ENCODE measurements at regions not wholly inside any gene's neighbourhood (a gene's known extent, or its start where the extent isn't known, plus 50 kb on each side); places are given as distances from the start of the nearest gene placed in this dataset.
"Not testable (repeated sequence)": the region's sequence is repeated elsewhere in the genome, so short reads cannot be mapped to it uniquely, and the experiment has no call there.

DNA sequence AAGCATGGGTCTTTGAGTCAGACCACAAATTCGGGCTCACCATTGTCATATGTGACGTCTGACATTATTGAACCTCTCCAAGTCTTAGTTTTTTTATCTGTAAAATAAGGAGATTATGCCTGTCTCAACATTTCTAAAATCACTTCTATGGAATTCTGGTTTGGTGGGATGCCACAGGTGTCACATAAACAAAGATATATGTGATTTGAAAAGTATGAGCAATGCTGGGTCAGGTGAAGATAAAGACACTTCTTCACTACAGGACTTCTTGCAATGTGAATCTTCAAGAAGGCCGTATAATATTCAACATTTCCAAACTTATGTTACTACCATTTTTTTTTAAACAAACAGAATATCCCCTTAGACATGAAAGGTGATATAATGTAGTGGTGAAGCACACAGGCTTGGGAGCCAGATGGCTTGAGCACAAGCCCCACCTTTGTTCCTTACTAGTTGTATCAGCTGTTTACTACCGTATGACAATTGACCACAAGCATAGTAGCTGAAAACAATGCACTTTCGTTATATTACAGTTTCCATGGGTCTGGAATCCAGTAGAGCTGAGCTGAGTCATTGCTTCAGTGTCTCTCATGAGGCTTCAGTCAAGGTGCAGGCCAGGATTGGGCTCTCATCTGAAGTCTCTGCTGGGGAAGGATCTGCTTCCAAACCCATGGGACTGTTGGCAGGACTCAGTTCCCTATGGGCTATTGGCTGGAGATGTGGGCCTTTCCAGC is 87.7 kb downstream of the UTP18 start:
- no peak for DNase-seq

DNA sequence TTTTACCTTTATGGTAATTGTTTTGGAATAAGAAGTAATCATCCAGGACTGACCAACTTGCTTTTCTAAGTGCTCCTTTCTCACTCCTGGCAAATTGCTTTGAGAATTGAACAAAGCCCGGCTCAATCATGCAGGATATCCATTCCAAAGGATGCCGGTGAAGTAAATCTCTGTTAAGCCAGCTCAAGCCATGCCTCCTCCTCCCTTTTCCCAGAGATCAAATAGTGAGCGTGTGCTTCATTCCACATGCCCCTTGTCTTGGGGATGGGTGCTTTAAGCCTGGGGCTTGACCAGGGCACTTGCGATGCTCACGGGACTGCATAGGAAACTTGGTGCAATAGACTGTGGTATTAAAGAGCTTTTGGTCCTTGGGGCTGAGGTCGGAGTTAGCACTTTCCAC is 90.7 kb downstream of the UTP18 start:
- no peak for DNase-seq

DNA sequence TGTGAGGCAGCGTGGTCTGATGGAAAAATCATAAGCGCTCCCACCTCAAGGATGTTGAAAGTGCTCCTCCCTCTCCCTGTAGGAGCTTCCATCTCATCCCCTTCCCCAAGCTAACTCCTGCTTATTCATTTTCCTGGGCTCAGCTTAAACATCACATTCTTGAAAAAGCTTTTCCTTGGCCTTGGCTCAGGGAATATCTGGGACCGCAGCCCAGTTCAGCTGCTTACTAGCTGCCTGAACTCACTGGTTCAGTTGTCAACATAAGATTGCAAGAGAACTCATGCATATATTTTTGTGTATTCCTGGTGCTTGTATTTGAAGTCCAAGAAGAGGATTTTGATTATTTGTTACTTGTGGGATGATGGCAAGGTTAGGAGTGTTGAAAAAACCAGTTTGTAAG is 91.5 kb downstream of the UTP18 start:
- no peak for DNase-seq

DNA sequence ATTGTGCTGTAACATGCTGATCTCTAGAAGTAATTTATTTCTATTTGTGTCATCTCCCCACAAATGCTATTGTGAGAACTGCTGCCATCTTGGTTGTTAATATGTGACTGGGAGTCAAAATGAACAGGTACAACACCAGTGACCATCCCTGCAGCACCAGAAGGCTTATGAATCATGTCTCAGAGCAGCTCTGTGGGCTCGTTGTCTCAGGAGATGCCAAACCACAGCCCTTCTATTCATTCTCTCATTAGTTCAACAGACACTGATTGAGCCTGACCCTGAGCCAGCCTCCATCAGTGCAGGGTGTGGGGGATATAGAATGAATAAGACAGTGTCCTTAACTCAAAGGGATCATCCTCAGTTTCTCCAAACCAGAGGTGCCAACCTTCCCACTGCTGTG is 92.5 kb downstream of the UTP18 start:
- no peak for DNase-seq

DNA sequence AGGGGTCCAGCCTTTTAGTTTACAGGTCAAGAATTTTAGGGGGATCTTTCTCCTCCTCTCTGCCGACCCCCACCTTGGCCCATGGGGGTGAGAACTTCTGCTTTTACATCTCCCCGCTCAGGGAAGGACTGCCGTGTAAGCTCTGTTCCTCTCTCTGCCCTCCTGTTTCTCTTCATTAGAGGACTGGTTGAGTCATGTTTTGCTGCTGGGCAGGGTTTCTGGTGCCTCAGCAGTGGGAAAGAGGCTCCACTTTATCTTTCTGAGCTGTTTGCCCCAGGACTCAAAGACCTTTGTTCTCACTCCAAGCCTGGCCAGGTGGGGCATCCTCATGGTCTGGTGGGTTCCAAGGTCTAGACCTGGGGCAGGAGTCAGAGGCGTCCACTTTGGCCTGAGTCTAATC is 93.0 kb downstream of the UTP18 start:
- no peak for DNase-seq

DNA sequence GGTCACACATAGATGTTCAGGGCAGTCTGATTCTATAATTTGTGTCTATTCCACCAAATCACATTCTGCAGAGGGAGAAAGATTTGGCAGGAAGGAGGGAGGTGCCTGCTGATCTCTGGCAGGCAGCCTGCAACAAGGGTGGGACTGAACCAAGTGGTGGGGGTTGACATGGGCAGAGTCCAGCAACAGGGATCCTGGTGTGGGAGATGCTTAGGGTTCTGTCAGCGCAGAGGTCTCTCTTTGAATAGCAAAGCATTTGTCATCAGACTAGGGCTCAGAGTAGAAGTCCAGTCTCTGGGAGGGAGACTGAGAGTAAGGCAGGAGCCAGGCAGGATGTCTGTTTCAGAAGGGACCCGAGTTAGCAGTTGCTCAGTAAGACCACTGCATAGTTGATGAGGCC is 94.6 kb downstream of the UTP18 start:
- DNase-seq = no peak

DNA sequence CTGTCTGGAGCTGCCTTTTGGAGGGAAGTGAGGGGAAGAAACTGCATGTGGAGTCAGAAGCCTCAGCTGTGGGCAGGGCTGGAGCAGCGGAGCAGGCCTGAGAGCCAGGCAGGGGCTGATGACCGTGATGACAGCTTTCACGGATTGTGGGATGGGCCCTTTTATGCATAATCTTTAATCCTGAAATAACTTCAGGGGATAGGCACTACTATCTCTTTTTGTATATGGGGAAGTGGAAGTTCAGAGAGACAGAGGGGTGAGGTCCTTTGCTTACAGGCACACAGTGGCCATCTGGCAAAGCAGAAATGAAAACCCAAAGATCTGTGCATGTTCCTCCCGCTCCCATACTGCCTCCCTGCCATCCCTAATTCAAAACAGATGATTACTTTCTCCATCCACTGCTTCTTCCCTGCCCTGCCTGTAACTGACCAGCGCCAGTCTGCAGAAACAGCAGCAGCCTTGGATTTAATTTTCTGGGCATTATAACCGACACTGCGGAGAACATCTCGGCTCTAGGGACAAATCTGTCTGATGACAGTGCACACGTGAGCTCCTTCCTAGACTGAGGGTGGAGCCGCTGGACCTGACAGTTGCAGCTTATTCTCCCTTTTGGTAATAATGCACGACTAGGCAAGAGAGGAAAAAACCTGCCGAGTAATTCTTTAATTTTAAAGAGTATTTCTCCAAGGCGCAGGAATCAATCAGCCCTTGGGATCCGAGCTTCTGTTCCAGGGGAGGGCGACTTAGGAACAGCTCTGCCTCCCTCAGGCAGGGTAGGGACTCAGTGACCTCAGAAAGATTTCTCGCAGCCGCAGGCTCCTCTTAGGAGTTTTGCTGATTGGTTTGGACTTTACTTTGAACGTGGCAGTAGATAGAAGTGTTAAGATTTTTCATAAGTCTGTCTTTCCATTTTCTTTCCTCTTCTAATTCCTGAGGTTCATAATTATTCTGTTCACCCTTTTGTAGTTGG is 95.4 kb downstream of the UTP18 start:
- DNase-seq = no peak

DNA sequence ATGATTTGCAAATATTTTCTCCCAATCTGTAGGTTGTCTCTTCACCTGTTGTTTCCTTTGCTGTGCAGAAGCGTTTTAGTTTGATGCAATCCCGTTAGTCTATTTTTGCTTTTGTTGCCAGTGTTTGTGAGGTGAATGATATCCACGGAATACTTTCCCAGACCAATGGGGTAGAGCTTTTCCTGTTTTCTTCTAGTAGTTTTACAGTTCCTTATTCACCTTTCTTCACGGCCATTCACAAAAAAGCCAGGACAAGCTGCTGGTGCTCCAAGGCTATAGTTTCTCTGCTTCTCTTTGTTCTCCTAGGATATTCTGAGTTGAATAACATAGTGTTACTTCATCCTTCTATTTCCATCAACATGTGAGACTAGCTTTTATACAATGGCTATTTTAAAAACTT is 98.7 kb downstream of the UTP18 start:
- no peak for DNase-seq

DNA sequence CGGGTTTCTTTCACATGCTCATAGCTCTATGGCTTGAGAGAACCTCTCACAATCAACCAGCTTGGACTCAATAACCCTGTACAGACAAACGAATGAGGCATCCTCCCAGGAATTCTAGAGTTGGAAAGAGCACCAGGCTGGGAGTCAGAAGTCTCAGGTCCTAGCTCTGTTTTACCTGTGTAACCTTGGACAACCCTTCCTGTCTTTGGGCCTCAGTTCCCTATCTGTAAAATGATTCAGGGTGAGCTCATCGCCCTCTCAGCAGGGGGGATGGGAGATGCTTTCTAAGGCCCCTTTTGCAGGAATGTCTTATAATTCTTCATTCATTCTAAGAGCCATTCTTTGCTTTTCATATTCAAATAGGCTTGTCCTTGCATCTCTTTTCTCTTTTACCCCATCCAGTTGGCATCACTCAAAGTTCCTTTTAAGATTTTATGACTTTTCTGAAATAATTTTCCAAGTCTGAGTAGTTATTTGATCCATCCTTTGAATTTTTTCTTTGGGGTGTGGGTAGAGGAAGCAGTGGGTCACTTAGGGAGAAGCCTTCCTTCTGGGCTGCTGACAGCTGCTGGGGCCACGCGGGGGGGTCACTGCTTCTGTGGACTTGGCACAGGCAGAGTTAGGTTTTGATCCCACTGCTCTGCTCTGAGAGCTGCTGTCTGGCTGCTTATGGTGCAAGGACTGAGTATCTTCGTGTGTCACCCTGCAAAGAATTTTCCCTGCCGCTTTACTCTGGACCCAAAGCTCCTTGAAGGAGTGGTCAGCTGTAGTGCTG is 102.7 kb downstream of the UTP18 start:
- no peak for DNase-seq

DNA sequence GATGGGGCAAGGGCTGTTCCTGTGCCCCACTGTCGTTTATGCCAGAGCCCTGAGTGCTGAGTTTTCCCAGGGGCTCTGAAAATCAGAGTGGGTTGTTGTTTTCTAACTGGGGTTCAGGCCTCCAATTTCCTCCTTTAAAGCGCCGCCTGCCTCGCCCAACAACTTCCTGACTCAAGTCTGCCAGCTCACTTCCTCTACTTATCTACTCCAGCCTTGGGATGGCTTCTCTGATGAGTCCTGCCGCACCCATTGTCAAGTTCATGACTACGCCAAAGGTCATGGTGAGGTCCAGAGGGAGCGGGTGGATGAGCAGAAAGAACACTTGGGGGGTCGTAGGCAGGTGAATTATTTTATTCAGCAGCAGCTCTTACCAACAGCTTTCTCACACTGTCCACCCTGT is 104.7 kb downstream of the UTP18 start:
- no peak for DNase-seq

DNA sequence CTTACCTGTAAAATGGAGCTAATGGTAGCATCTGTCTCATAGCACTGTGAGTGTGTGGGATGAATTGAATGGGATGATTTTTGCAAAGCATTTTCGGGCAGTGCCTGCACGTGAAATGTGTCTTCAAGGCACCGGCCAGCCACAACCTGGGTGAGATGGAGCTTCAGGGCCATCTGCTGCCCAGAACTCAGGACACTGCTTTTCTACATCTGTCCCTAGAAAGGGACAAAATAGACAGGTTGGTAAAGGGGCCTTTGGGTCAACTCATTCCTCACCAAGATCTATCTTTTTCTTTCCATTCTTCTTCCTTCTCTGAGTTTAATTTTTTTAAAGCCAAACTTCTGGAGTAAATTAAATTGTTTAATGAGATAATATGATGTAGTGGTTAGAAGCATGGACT is 106.5 kb downstream of the UTP18 start:
- DNase-seq = no peak

DNA sequence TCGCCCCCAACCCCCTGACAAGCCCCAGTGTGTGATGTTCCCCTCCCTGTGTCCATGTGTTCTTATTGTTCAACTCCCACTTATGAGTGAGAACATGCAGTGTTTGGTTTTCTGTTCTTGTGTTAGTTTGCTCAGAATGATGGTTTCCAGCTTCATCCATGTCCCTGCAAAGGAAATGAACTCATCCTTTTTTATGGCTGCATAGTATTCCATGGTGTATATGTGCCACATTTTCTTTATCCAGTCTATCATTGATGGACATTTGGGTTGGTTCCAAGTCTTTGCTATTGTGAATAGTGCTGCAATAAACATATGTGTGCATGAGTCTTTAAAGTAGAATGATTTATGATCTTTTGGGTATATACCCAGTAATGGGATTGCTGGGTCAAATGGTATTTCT is 107.5 kb downstream of the UTP18 start:
- not testable (repeated sequence) for DNase-seq

DNA sequence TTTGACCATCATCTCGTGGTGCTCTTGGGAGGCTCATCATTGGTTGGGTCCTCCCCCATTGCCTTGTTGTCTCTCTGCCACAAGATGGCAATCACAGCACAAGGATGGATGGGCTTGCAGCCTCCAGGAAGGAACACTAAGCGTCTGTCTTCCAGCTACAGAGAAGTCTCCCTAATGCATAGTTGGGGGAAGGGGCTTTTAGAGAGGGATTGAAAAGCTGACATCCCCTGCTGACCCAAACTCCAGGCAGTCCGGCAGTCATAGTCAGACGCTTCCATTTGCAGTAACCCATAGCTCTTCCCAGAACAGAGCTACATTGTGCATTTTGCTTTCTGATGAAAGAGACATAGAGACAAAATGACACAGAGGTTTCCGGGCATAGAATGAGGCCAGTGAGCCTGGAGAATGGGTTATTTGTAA is 111.4 kb downstream of the UTP18 start:
- DNase-seq = peak; percentile 22

DNA sequence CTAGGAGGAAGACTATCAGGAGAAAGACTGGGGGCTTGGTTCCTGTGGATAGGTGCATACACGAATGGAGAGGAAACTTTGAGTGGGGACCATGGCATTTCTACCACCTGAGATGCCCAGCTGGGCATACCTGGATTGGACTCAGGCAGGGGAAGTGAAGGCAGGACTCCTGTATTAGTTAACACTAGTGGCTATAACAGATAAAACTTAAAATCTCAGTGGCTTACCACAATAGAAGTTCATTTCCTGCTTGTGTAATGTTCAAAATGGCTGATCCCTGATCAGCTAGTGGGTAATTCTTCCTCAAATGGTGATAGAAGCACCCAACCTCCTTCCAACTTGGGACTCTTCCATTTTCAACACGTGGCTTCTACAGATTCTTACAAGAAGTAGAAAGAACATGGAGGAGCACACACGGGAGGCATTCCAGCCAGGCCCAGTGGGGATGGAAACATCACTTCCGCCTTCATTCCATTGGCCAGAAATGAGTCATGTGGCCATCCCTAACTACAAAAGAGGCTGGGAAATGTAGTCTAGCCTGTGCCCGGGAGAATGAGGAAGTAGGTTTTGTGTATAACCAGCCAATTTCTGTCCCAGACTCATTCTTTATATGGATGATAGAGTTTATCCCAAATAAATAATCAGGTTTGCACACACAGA is 112.1 kb downstream of the UTP18 start:
- DNase-seq = no peak

DNA sequence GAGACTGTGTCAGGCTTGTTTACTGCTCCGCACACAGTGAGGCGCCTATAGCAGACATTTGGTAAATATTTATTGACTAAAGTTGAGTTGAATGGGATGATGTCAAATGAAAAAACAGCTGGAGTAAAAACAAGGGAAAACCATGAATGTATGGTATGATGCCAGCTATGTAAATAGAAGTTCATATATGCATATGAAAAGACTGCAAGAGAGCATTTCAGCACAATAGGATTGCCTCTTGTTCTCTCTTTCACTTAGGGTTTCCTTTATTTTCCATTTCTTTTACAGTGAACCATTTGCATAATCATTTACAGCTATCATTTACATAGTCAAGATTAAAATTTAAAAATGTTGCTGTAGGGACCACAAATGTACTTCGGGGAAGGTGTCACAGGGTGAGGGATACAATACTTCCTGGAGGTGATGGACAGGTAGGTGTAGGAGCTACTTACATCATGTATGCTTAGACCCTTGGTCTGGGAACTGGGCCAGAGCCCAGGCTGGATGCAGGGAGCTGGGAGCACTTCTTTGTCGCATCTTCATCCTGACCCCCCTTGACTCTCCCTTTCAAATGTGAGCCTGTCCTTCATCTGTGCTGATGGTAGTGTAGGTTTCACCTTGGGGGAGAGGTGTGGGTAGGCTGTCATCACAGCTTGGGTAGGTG is 113.3 kb downstream of the UTP18 start:
- no peak for DNase-seq

DNA sequence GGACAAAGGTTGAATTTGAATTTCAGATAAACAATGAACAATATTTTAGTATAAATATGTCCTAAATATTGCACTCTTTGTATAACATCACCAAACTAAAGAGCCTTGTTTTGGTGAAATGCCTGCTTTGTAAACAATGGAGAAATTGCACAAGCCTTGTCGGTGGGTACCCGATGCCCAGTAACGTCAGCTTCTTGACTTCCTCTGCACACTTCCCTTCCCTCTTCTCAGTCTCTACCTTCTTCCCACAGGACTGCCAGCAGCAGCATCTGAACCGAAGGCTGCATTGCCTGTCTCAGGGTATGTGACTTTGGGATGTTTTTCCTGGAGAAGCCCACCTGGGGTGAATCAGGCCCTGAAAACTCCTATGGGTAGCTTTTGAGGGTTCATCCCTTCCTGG is 113.9 kb downstream of the UTP18 start:
- DNase-seq = no peak

DNA sequence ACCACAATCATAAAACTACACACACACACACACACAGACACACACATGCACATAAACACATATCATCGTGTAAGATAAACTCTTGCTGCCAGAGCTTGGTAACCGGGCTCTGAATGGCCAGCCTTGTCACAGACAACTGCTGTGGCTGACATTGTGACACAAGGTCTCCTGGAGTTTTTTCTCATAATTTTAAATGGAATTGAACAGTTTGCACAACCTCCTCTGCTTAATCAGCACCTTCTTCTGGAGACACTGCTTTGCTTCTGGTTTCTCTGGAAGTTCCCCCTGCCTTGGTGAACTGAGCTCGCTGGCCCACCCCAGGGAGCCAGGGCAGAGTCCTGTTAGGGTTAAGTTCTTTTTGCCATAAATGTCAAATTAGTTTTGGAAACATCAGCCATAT is 115.4 kb downstream of the UTP18 start:
- DNase-seq = no peak

DNA sequence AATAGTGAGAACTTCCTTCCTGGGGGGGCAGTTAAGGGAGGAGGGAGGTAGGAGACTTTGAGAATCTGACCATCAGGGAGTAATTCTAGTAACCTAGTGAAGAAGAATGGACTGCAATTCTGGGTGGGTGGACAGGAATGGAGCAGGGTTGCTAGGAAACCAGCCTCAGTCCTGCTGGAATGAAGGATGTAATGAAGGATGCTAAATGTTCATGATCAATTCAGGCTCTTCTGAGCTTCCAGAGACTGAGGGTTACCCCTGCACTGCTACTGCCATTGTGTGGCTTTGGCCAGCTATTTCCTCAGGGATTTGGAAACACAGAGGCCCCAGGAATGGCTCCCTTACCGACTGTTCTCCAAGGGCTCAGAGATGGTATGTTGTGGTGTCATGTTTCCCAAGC is 116.4 kb downstream of the UTP18 start:
- no peak for DNase-seq

DNA sequence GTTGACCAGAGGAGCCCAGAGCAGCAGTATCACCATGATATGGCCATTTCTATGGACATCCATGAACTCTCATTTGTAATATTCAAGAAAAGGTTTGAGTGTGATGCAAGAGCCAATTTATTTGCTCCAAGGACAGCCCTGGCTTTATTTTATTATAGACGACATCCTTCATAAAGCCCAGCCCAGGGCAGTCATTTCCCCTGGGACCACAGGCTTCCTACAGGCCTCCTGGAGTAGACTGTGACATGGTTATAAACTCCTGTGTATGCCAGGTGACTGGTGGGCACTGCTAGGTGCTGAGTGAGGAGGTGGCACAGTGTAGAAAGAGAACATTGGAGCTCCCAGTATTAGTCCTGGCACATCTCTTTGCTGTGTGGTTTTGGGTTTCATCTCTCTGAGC is 120.9 kb downstream of the UTP18 start:
- no peak for DNase-seq

DNA sequence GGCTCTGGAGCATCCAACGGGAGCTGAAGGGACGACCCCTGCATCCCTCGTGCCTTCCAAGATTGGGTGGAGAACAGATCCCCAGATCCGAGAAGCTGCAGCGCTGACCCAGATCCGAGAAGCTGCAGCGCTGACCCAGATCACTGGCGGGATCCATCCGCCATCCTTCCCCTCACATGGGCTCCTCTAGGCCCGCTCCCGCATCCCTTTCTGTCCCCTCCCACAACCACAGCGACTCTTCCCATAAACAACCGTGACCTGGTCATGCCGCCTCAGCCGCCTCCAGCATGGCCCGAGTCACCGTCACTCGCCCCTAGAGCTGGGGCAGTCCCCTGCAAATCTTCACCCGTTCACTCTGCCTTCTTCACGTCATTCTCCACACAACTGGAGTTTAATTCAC is 124.9 kb downstream of the UTP18 start:
- DNase-seq = no peak

DNA sequence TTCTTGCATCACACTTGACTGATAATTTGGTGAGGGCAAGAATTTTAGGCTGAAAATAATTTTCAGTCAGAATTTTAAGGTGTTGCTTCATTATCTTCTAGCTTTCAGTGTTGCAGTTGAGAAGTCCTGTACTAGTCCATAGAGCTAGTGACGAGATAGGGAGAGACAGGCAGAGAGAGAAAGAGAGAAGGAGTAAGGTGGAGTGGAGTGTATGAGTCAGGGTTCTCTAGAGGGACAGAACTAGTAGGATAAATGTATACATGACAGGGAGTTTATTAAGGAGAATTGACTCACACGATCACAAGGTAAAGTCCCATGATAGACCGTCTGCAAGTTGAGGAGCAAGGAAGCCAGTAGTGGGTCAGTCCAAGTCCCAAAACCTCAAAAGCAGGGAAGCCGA is 127.2 kb downstream of the UTP18 start:
- no peak for DNase-seq

DNA sequence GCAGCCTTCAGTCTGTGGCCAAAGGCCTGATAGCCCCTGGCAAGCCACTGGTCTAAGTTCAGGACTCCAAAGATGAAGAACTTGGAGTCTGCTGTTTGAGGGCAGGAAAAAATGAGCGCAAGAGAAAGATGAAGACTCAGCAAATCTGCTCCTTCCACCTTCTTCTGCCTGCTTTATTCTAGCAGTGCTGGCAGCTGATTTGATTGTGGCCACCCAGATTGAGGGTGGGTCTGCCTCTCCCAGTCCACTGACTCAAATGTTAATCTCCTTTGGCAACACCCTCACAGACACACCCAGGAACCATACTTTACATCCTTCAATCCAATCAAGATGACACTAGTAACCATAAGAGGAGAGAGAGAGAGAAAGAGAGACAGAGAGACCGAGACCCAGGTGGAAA is 127.6 kb downstream of the UTP18 start:
- DNase-seq = no peak
